SK-N-MC (cell line): ENCODE measurements at regions not wholly inside any gene's neighbourhood (a gene's known extent, or its start where the extent isn't known, plus 50 kb on each side); places are given as distances from the start of the nearest gene placed in this dataset.

Experiments
- EZH2 ChIP-seq: fragments of 200-600 bp; sonication (generic); IDR thresholded peaks from one replicate; pipeline ENCODE4 v1.6.1; 2017; ENCODE audit warnings: antibody characterized with exemption
- POLR2AphosphoS5 ChIP-seq: IDR thresholded peaks from 2 replicates; pipeline ENCODE4 v1.6.1; 2012; ENCODE audit warnings: mild to moderate bottlenecking, low read depth, low read length, borderline replicate concordance

- TF ChIP-seq EZH2 = no peak
- TF ChIP-seq POLR2AphosphoS5 = no peak
These were observed 274.3 kb upstream of the FAR2 start for GRCh38 chr12:28874758-28875157.
